Endothelial cell of umbilical vein (primary cell): ENCODE measurements at regions not wholly inside any gene's neighbourhood (a gene's known extent, or its start where the extent isn't known, plus 50 kb on each side); places are given as distances from the start of the nearest gene placed in this dataset.

Experiments used
- EZH2 ChIP-seq: IDR thresholded peaks from 2 replicates; pipeline ENCODE4 v1.6.1; 2012; ENCODE audit warnings: borderline replicate concordance, low read depth, mild to moderate bottlenecking, moderate library complexity, low read length, inconsistent platforms; ENCODE audit not compliant: severe bottlenecking
- FOS ChIP-seq: IDR thresholded peaks from 2 replicates; pipeline ENCODE4 v1.6.1; 2011; ENCODE audit warnings: mild to moderate bottlenecking, low read length, moderate library complexity, borderline replicate concordance; ENCODE audit not compliant: insufficient read depth
- GATA2 ChIP-seq: IDR thresholded peaks from 2 replicates; pipeline ENCODE4 v1.7.0; 2011; ENCODE audit warnings: low read depth, mild to moderate bottlenecking, moderate library complexity, mixed read lengths, low read length; ENCODE audit not compliant: insufficient read length, insufficient read depth
- JUN ChIP-seq: IDR thresholded peaks from 2 replicates; pipeline ENCODE4 v1.6.1; 2011; ENCODE audit warnings: borderline replicate concordance, low read depth; ENCODE audit not compliant: insufficient read length, insufficient read depth
- MYC ChIP-seq: IDR thresholded peaks from one replicate; pipeline ENCODE4 v1.6.1; 2011; ENCODE audit warnings: mild to moderate bottlenecking, low read depth, low read length
- POLR2A ChIP-seq: IDR thresholded peaks from 2 replicates; pipeline ENCODE4 v1.6.1; 2012; ENCODE audit warnings: low read depth, mild to moderate bottlenecking, control low read depth, low read length
- POLR2AphosphoS5 ChIP-seq: IDR thresholded peaks from 2 replicates; pipeline ENCODE4 v1.6.1; 2012; ENCODE audit warnings: low read depth, mild to moderate bottlenecking, control low read depth, low read length, moderate library complexity; ENCODE audit not compliant: insufficient read depth
- TF ChIP-seq, protein P1 (sequence below), 2 donors: IDR thresholded peaks; 1 replicate in 1 of 2; 2 replicates in 1 of 2; pipeline ENCODE4 v1.5.1; 2011; ENCODE audit warnings: low read length in 2 of 2, mild to moderate bottlenecking in 2 of 2, moderate library complexity in 2 of 2, control low read depth in 1 of 2, inconsistent platforms in 1 of 2, low read depth in 1 of 2; ENCODE audit not compliant: insufficient read depth in 1 of 2; ENCODE audit errors: extremely low read depth in 1 of 2
- TF ChIP-seq, protein P2 (sequence below): IDR thresholded peaks from 2 replicates; pipeline ENCODE4 v1.6.1; 2011; ENCODE audit not compliant: insufficient read depth, insufficient read length

DNA sequence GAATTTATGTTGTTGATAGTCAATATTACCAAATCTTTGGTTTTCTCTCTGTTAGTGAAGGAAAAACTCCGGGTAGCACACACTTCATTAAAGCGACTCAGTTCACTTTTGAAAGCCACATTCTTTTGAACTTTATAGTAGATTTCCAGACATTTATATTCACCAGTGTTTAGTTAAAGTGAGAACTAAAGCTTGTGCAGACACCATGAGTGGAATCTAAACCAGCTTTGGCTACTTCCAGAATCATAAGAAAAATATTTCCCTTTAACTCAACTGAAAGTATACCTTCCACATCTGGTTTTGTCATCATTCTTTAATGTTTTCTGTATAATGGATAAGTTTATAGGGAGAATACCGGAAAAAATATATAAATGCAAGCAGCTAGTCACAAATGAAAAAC, 92.1 kb upstream of the COL21A1 start:
- TF ChIP-seq, protein P1, sequence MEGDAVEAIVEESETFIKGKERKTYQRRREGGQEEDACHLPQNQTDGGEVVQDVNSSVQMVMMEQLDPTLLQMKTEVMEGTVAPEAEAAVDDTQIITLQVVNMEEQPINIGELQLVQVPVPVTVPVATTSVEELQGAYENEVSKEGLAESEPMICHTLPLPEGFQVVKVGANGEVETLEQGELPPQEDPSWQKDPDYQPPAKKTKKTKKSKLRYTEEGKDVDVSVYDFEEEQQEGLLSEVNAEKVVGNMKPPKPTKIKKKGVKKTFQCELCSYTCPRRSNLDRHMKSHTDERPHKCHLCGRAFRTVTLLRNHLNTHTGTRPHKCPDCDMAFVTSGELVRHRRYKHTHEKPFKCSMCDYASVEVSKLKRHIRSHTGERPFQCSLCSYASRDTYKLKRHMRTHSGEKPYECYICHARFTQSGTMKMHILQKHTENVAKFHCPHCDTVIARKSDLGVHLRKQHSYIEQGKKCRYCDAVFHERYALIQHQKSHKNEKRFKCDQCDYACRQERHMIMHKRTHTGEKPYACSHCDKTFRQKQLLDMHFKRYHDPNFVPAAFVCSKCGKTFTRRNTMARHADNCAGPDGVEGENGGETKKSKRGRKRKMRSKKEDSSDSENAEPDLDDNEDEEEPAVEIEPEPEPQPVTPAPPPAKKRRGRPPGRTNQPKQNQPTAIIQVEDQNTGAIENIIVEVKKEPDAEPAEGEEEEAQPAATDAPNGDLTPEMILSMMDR (IDR thresholded peaks at IDR 0.05; ENCODE audit: extremely low read depth in 1 of 2, insufficient read depth in 1 of 2, low read depth in 1 of 2, low read length in 2 of 2), result no peak
- no peak for TF ChIP-seq GATA2
- TF ChIP-seq, protein P2, sequence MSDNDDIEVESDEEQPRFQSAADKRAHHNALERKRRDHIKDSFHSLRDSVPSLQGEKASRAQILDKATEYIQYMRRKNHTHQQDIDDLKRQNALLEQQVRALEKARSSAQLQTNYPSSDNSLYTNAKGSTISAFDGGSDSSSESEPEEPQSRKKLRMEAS, result no peak
- TF ChIP-seq POLR2A, result no peak
- TF ChIP-seq POLR2AphosphoS5, result no peak
- TF ChIP-seq EZH2, result no peak
- no peak for TF ChIP-seq JUN
- no peak for TF ChIP-seq MYC
- TF ChIP-seq FOS, result no peak
